ENCODE measurements at regions not wholly inside any gene's neighbourhood (a gene's known extent, or its start where the extent isn't known, plus 50 kb on each side); places are given as distances from the start of the nearest gene placed in this dataset.

- TF ChIP-seq CTCF (IDR thresholded peaks at IDR 0.05), result no peak
- no peak for TF ChIP-seq POLR2A (IDR thresholded peaks at IDR 0.05)
These were observed 1012.8 kb downstream of the MAT2B start for GRCh38 chr5:164518067-164518740.
